A549 (cell line): ENCODE measurements at regions not wholly inside any gene's neighbourhood (a gene's known extent, or its start where the extent isn't known, plus 50 kb on each side); places are given as distances from the start of the nearest gene placed in this dataset.

Experiments
- ATAC-seq, 2 experiments: fragments of 200-7000 bp in 1 of 2; fragments of >200 bp in 1 of 2; cut with Nextera tagmentation in 1 of 2; cut with Tn5 transposase in 1 of 2; 3 replicates each; pipeline versions ENCODE4 v1.8.0 to v1.9.1; 2018 to 2020; ENCODE audit warnings: mild to moderate bottlenecking in 1 of 2, moderate library complexity in 1 of 2
- CTCF ChIA-PET: fragments of 300-600 bp; sonication (Branson Sonifier 250); formaldehyde crosslinking; extraction: SDS; loops from one replicate; lab custom pipeline; 2021; ENCODE audit warnings: antibody characterized with exemption, inconsistent platforms; lab: Yijun Ruan, JAX
- POLR2A ChIA-PET: fragments of 350-600 bp; formaldehyde crosslinking; extraction: SDS; loops from one replicate; lab custom pipeline; 2021; ENCODE audit warnings: antibody characterized with exemption, inconsistent platforms; lab: Yijun Ruan, JAX
- DNase-seq, 2 experiments: peaks; one replicate each; pipeline versions ENCODE4 v3.0.0 to v3.0.0-alpha.2; 2011 to 2016; ENCODE audit warnings: low read depth in 1 of 2, low spot score in 1 of 2
- FAIRE-seq: peaks from 2 replicates; lab custom pipeline; 2011; peaks lifted over from hg19 to GRCh38; lab: Jason Lieb, UNC
- H3K27ac ChIP-seq, 2 experiments: fragments of >200 bp; sonication (Bioruptor Twin); formaldehyde crosslinking; 3 replicates each; pipeline ENCODE4 v1.5.1; 2016 to 2017
- H3K4me1 ChIP-seq: fragments of >200 bp; sonication (Bioruptor Twin); formaldehyde crosslinking; 3 replicates; pipeline ENCODE4 v1.6.1; 2016
- H3K4me2 ChIP-seq: fragments of >200 bp; sonication (Bioruptor Twin); formaldehyde crosslinking; 3 replicates; pipeline ENCODE4 v1.6.1; 2016
- H3K4me3 ChIP-seq: fragments of >200 bp; sonication (Bioruptor Twin); formaldehyde crosslinking; 3 replicates; pipeline ENCODE4 v1.5.1; 2016
- H3K9me3 ChIP-seq: fragments of >200 bp; sonication (Bioruptor Twin); formaldehyde crosslinking; 3 replicates; pipeline ENCODE4 v1.6.1; 2016
- CEBPB ChIP-seq, 2 experiments: fragments of >200 bp in 1 of 2; sonication (Bioruptor Twin) in 1 of 2; formaldehyde crosslinking in 1 of 2; IDR thresholded peaks; 2 replicates each; pipeline ENCODE4 v1.6.1; 2012 to 2016
- CHD4 ChIP-seq: fragments of 200-600 bp; sonication (generic); IDR thresholded peaks from 2 replicates; pipeline ENCODE4 v1.6.1; 2016; ENCODE audit warnings: antibody characterized with exemption, mild to moderate bottlenecking, borderline replicate concordance
- EHF ChIP-seq: fragments of 250-450 bp; sonication (Bioruptor Pico); IDR thresholded peaks from 2 replicates; pipeline ENCODE4 v1.5.0; 2020; ENCODE audit warnings: mild to moderate bottlenecking
- EP300 ChIP-seq, 2 experiments: fragments of >200 bp; sonication (Bioruptor Twin); formaldehyde crosslinking; IDR thresholded peaks; 2 replicates in 1 of 2; 3 replicates in 1 of 2; pipeline ENCODE4 v1.6.1; 2016 to 2017
- FOSL2 ChIP-seq, 2 experiments: fragments of 450-650 bp in 1 of 2; fragments of >200 bp in 1 of 2; sonication (Bioruptor Twin) in 1 of 2; formaldehyde crosslinking; IDR thresholded peaks; 2 replicates each; pipeline versions ENCODE4 v1.5.0 to v1.6.1; 2016 to 2020; ENCODE audit warnings: mild to moderate bottlenecking in 1 of 2, moderate library complexity in 1 of 2
- JUN ChIP-seq, 2 experiments: fragments of >200 bp; sonication (Bioruptor Twin); formaldehyde crosslinking; IDR thresholded peaks; 2 replicates in 1 of 2; 3 replicates in 1 of 2; pipeline ENCODE4 v1.6.1; 2016 to 2017
- JUNB ChIP-seq: fragments of >200 bp; sonication (Bioruptor Twin); formaldehyde crosslinking; IDR thresholded peaks from 2 replicates; pipeline ENCODE4 v1.6.1; 2016
- KDM1A ChIP-seq: fragments of 200-600 bp; sonication (generic); IDR thresholded peaks from 2 replicates; pipeline ENCODE4 v1.6.1; 2016; ENCODE audit warnings: low read depth, mild to moderate bottlenecking
- MAZ ChIP-seq: fragments of 150-350 bp; IDR thresholded peaks from 2 replicates; pipeline ENCODE4 v1.6.1; 2014; ENCODE audit warnings: antibody characterized with exemption, low read depth, low read length, borderline replicate concordance
- NPAS2 ChIP-seq: fragments of 250-450 bp; sonication (Bioruptor Pico); IDR thresholded peaks from 2 replicates; pipeline ENCODE4 v1.8.0; 2022; ENCODE audit warnings: mild to moderate bottlenecking, moderate library complexity, borderline replicate concordance
- NR3C1 ChIP-seq: fragments of >200 bp; sonication (Bioruptor Twin); formaldehyde crosslinking; IDR thresholded peaks from 3 replicates; pipeline ENCODE4 v1.6.1; 2017
- RAD21 ChIP-seq, 2 experiments: fragments of >200 bp in 1 of 2; sonication (Bioruptor Twin) in 1 of 2; formaldehyde crosslinking in 1 of 2; IDR thresholded peaks in 1 of 2; conservative IDR thresholded peaks in 1 of 2; 2 replicates in 1 of 2; 3 replicates in 1 of 2; pipeline ENCODE4 v1.6.1; 2012 to 2018; ENCODE audit warnings: inconsistent platforms in 1 of 2
- RARB ChIP-seq: fragments of 250-450 bp; sonication (Bioruptor Pico); IDR thresholded peaks from 2 replicates; pipeline ENCODE4 v1.8.0; 2021; ENCODE audit warnings: mild to moderate bottlenecking, moderate library complexity
- SREBF2 ChIP-seq: fragments of 450-650 bp; IDR thresholded peaks from 2 replicates; pipeline ENCODE4 v1.6.1; 2014; ENCODE audit warnings: mild to moderate bottlenecking, moderate library complexity
- ZFP36 ChIP-seq: fragments of 450-650 bp; IDR thresholded peaks from 2 replicates; pipeline ENCODE4 v1.6.1; 2014; ENCODE audit warnings: borderline replicate concordance; ENCODE audit not compliant: partially characterized antibody
- WGBS: methylation state at CpG from one replicate; pipeline ENCODE4 v1.1.6; 2017; ENCODE audit errors: missing lambda C conversion rate; 5-methylcytosine and 5-hydroxymethylcytosine counted together
- TF ChIP-seq, protein P1 (sequence below): fragments of 250-450 bp; sonication (Bioruptor Pico); IDR thresholded peaks from 2 replicates; pipeline ENCODE4 v1.5.0; 2021; ENCODE audit warnings: mild to moderate bottlenecking, moderate library complexity, borderline replicate concordance
- TF ChIP-seq, protein P2 (sequence below): fragments of 250-450 bp; sonication (Bioruptor Pico); IDR thresholded peaks from 2 replicates; pipeline ENCODE4 v1.5.0; 2020; ENCODE audit warnings: low read depth, mild to moderate bottlenecking, moderate library complexity
- TF ChIP-seq, protein P3 (sequence below): IDR thresholded peaks from 2 replicates; pipeline ENCODE4 v1.6.1; 2012
- TF ChIP-seq, protein P4 (sequence below): IDR thresholded peaks from 2 replicates; pipeline ENCODE4 v1.6.1; 2012
- TF ChIP-seq, protein P5 (sequence below): IDR thresholded peaks from 2 replicates; pipeline ENCODE4 v1.6.1; 2012; ENCODE audit warnings: low read depth, borderline replicate concordance
- TF ChIP-seq, protein P6 (sequence below): fragments of 150-350 bp; IDR thresholded peaks from 2 replicates; pipeline ENCODE4 v1.6.1; 2014; ENCODE audit warnings: low read depth, mild to moderate bottlenecking, low read length

DNA sequence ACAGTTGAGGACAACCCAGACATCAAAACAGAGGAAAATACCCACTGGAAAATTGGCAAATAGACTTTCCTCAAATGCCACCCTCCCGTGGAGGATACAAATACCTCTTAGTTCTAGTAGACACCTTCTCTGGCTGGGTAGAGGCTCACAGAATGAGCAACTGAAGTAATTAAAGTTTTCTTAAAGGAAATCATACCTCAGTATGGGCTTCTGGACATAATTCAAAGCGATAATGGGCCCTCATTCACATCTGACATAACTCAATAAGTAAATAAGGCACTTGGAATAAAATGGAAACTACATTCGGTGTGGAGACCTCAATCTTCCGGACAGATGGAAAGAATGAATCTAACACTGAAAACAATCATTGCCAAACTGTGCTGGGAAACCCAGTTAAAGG lies 115.2 kb upstream of the PLCL2 start:
- Histone ChIP-seq H3K27ac (no peak overlapping the region), H3K4me1 (no peaks in the 10 kb centered on the region), H3K4me2 (no peak overlapping the region), H3K9me3 (no peaks in the 10 kb centered on the region), H3K4me3 (no peak overlapping the region)
- CTCF ChIA-PET: no interaction called here
- ATAC-seq (no peak), DNase-seq (no peak), FAIRE-seq (no peak)
- TF ChIP-seq CEBPB (IDR thresholded peaks at IDR 0.05) (no peak), EHF (CRISPR knock-in tag) (no peak), RARB (no peak), NR3C1 (no peak)
- TF ChIP-seq, protein P1, sequence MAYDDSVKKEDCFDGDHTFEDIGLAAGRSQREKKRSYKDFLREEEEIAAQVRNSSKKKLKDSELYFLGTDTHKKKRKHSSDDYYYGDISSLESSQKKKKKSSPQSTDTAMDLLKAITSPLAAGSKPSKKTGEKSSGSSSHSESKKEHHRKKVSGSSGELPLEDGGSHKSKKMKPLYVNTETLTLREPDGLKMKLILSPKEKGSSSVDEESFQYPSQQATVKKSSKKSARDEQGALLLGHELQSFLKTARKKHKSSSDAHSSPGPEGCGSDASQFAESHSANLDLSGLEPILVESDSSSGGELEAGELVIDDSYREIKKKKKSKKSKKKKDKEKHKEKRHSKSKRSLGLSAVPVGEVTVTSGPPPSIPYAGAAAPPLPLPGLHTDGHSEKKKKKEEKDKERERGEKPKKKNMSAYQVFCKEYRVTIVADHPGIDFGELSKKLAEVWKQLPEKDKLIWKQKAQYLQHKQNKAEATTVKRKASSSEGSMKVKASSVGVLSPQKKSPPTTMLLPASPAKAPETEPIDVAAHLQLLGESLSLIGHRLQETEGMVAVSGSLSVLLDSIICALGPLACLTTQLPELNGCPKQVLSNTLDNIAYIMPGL (CRISPR knock-in tag): no peak
- WGBS: 37% methylated on average over 4 of the region's 4 CpGs
- POLR2A ChIA-PET: no interaction called here

DNA sequence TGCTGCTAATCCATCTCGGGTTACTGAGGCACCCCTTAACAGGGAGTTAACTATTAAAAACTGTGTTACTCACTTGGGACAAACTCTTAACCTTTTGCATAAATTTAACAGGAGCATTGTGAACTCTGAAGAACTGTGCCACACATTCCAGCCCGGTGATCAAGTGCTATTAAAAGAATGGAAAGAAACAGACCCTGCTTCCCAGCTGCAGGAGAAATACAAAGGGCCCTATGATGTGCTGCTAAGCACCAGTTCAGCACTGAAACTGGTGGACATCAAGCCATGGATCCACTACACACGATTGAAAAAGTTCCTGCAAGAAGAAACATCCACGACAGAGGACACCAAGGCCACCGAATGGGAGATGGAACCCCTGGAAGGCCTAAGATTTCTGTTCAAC lies 114.7 kb upstream of the PLCL2 start:
- Histone ChIP-seq H3K4me1 (no peaks in the 10 kb centered on the region), H3K4me2 (no peak overlapping the region), H3K4me3 (no peak overlapping the region), H3K9me3 (no peaks in the 10 kb centered on the region), H3K27ac (no peak overlapping the region)
- CTCF ChIA-PET: no interaction called here
- ATAC-seq: no peak
- TF ChIP-seq MAZ (no peak), NR3C1 (no peak), ZFP36 (no peak), EP300 (IDR thresholded peaks at IDR 0.05) (no peak), JUNB (no peak), CHD4 (no peak), FOSL2 (IDR thresholded peaks at IDR 0.05) (no peak), FOSL2 (CRISPR knock-in tag; IDR thresholded peaks at IDR 0.05) (no peak), KDM1A (no peak), JUN (IDR thresholded peaks at IDR 0.05) (no peak), SREBF2 (no peak), RAD21 (conservative IDR thresholded peaks at IDR 0.05 in 1 of 2, IDR thresholded peaks at IDR 0.05 in 1 of 2) (no peak), NPAS2 (CRISPR knock-in tag) (no peak)
- TF ChIP-seq, protein P2, sequence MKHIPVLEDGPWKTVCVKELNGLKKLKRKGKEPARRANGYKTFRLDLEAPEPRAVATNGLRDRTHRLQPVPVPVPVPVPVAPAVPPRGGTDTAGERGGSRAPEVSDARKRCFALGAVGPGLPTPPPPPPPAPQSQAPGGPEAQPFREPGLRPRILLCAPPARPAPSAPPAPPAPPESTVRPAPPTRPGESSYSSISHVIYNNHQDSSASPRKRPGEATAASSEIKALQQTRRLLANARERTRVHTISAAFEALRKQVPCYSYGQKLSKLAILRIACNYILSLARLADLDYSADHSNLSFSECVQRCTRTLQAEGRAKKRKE: no peak
- TF ChIP-seq, protein P3, sequence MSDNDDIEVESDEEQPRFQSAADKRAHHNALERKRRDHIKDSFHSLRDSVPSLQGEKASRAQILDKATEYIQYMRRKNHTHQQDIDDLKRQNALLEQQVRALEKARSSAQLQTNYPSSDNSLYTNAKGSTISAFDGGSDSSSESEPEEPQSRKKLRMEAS: no peak
- TF ChIP-seq, protein P4, sequence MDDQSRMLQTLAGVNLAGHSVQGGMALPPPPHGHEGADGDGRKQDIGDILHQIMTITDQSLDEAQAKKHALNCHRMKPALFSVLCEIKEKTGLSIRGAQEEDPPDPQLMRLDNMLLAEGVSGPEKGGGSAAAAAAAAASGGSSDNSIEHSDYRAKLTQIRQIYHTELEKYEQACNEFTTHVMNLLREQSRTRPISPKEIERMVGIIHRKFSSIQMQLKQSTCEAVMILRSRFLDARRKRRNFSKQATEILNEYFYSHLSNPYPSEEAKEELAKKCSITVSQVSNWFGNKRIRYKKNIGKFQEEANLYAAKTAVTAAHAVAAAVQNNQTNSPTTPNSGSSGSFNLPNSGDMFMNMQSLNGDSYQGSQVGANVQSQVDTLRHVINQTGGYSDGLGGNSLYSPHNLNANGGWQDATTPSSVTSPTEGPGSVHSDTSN: no peak
- TF ChIP-seq, protein P5, sequence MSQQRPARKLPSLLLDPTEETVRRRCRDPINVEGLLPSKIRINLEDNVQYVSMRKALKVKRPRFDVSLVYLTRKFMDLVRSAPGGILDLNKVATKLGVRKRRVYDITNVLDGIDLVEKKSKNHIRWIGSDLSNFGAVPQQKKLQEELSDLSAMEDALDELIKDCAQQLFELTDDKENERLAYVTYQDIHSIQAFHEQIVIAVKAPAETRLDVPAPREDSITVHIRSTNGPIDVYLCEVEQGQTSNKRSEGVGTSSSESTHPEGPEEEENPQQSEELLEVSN: no peak
- TF ChIP-seq, protein P6, sequence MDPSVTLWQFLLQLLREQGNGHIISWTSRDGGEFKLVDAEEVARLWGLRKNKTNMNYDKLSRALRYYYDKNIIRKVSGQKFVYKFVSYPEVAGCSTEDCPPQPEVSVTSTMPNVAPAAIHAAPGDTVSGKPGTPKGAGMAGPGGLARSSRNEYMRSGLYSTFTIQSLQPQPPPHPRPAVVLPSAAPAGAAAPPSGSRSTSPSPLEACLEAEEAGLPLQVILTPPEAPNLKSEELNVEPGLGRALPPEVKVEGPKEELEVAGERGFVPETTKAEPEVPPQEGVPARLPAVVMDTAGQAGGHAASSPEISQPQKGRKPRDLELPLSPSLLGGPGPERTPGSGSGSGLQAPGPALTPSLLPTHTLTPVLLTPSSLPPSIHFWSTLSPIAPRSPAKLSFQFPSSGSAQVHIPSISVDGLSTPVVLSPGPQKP: no peak
- FAIRE-seq: no peak
- DNase-seq: no peak
- 30% methylated on average over 5 of the region's 5 CpGs for WGBS
- POLR2A ChIA-PET: no interaction called here
